AG09309 (cell line): ENCODE measurements at regions not wholly inside any gene's neighbourhood (a gene's known extent, or its start where the extent isn't known, plus 50 kb on each side); places are given as distances from the start of the nearest gene placed in this dataset.

Experiments used
- DNase-seq: peaks from one replicate; pipeline ENCODE4 v3.0.0-alpha.2; 2010; ENCODE audit warnings: low read depth
- H3K4me3 ChIP-seq: 2 replicates; pipeline ENCODE4 v1.5.1; 2011; ENCODE audit warnings: mild to moderate bottlenecking, low read depth, low read length, moderate library complexity; ENCODE audit not compliant: control insufficient read depth
- TF ChIP-seq, protein P1 (sequence below): IDR thresholded peaks from 2 replicates; pipeline ENCODE4 v1.5.1; 2011; ENCODE audit warnings: mild to moderate bottlenecking, low read depth, low read length, inconsistent platforms; ENCODE audit not compliant: insufficient read depth, control insufficient read depth; ENCODE audit errors: missing control alignments

DNA sequence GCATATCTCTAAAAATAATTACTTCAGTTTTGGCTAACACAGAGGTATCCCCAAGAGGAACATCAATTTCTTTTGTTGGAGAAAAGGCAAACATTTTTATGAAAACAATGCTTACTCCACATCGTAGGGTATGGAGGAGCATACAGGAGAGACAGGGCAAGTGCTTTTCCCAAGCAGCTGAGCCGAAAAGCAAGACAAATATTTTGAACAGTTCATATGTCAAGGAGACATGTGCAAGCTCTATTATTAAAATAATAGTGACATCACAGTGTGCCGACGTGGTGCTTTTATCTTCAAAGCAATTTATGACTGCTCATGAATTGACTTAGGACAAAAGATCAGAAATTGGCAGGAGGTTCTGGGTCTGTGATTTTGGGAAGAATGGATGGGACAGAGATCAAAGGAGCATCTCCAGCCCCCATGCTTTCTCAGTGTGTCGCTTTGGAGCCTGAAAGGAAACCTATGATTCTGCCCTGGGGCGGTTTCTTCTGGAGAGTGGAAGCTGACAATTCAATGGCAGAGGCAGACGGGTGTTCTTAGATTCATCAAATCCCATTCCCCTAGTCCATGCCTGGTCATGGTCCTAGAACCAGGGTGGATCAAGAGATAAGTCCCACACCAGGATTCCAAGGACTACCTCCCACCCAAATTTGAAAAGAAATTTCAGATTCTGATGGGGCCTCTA, 97.1 kb downstream of the JCAD start:
- H3K4me3 ChIP-seq, result no peak overlapping the region
- DNase-seq, result no peak
- TF ChIP-seq, protein P1, sequence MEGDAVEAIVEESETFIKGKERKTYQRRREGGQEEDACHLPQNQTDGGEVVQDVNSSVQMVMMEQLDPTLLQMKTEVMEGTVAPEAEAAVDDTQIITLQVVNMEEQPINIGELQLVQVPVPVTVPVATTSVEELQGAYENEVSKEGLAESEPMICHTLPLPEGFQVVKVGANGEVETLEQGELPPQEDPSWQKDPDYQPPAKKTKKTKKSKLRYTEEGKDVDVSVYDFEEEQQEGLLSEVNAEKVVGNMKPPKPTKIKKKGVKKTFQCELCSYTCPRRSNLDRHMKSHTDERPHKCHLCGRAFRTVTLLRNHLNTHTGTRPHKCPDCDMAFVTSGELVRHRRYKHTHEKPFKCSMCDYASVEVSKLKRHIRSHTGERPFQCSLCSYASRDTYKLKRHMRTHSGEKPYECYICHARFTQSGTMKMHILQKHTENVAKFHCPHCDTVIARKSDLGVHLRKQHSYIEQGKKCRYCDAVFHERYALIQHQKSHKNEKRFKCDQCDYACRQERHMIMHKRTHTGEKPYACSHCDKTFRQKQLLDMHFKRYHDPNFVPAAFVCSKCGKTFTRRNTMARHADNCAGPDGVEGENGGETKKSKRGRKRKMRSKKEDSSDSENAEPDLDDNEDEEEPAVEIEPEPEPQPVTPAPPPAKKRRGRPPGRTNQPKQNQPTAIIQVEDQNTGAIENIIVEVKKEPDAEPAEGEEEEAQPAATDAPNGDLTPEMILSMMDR, result no peak

DNA sequence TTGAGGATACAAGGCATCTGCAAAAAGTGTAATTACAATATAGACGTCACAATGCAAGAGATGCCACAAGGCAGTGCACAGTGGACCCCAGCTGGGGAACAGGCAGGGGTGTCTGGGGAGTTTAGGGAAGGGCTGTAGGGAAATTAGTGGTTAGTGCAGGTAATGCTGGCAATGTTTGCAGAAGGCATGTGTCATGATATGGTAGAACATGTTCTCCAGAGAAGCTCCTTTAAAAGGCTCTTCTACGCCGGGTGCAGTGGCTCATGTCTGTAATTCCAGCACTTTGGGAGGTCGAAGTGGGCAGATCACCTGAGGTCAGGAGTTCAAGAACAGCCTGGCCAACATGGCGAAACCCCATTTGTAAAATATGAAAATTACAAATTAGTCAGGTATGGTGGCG, 98.0 kb downstream of the JCAD start:
- DNase-seq, result no peak
- TF ChIP-seq, protein P1, result no peak
- no peak overlapping the region for H3K4me3 ChIP-seq

GRCh38 chr10:29960261-29960660, 99.1 kb downstream of the JCAD start:
- H3K4me3 ChIP-seq, result no peak overlapping the region
- DNase-seq, result no peak
- TF ChIP-seq, protein P1, result no peak

DNA sequence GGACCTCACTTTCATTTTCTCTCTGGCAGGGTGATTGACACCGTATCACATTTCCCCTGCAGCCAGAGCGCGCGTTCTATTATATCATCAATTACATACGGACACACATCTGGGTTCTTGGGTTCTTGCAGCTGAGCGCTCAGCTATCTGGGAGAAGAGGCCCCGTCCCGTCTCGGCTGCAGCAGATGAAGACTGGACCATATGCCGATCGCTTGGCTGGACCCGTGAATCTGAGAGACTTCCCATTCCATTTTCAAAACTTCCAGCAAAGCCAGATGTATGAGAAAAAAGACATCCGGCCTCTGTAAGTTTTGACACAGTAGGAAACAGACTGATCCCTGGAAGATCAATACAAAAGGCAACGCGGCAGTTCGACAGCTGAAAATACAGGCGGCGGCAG, 99.8 kb downstream of the JCAD start:
- TF ChIP-seq, protein P1, result no peak
- no peak overlapping the region for H3K4me3 ChIP-seq
- DNase-seq, result no peak

DNA sequence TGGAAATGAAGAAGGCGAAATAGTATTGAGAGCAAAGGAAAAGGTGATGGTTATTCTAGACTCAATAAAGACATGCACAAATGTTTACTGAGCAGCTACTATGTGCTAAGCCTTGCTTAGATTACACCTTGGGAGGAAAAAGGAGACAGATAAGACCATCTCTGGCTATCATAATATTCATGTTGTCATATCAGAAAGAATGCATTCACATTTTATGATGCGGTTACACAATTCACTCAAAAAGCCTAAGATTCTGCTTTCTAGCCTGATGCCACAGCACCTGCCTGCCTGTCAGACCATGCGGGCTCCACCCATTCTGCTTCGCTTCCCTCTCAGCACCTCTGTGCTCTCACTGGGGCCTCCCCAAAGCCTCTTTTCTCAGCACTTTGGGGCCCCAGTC, 100.9 kb downstream of the JCAD start:
- TF ChIP-seq, protein P1, result no peak
- no peak overlapping the region for H3K4me3 ChIP-seq
- DNase-seq, result no peak

DNA sequence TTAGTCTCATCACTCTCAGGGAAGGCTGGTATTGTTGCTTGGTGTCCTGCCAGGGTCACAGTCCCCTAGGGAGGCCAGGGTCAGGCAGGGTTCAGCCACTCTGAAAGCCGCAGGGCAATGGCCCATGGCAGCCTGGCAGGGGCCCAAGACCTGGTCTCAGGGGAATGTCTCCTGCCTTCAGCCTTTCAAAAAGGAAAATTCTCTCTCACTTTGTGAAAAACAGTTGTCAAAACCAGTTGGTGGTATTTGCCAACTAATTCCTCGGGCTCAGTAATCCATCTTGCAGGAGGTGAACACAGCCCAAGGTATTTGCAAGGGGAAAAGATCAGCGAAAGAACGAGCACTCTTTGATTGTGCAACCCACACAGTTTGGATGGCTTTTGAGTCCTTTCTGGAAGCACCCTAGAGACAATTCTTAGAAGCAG, 101.5 kb downstream of the JCAD start:
- H3K4me3 ChIP-seq, result no peak overlapping the region
- DNase-seq, result no peak
- TF ChIP-seq, protein P1, result no peak
